IMR-90 (cell line): ENCODE measurements at regions not wholly inside any gene's neighbourhood (a gene's known extent, or its start where the extent isn't known, plus 50 kb on each side); places are given as distances from the start of the nearest gene placed in this dataset.

ENCODE experiments used
- ATAC-seq: fragments of 200-7000 bp; cut with Tn5 transposase; 2 replicates; pipeline ENCODE4 v1.9.1; 2020; ENCODE audit warnings: low read depth, mild to moderate bottlenecking, moderate library complexity
- BruUV-seq: library from RNA; stranded (reverse); fragments of 400-500 nt; replicated peaks from 2 replicates; lab custom pipeline; 2021; lab: Mats Ljungman, UMichigan
- CTCF ChIA-PET: fragments of 300-600 bp; formaldehyde crosslinking; extraction: SDS; loops from one replicate; lab custom pipeline; 2021; ENCODE audit warnings: antibody characterized with exemption; lab: Yijun Ruan, JAX
- POLR2A ChIA-PET: fragments of 300-600 bp; sonication (Branson Sonifier 250); formaldehyde crosslinking; loops from one replicate; lab custom pipeline; 2022; ENCODE audit warnings: antibody characterized with exemption; ENCODE audit not compliant: unreplicated experiment; lab: Charles Lee
- DNase-seq: peaks from one replicate; pipeline ENCODE4 v3.0.0; 2013
- H2AFZ ChIP-seq: replicated peaks from 2 replicates; pipeline ENCODE3; 2013; ENCODE audit warnings: low read length, mild to moderate bottlenecking; ENCODE audit not compliant: poor library complexity
- H2AK5ac ChIP-seq: 2 replicates; pipeline ENCODE4 v1.6.1; 2013; ENCODE audit warnings: low read depth, low read length, inconsistent platforms
- H2AK9ac ChIP-seq: replicated peaks from 2 replicates; pipeline ENCODE3; 2013; ENCODE audit warnings: mild to moderate bottlenecking, low read depth, low read length, moderate library complexity; ENCODE audit not compliant: poor library complexity
- H2BK120ac ChIP-seq: 2 replicates; pipeline ENCODE4 v1.6.1; 2013; ENCODE audit warnings: low read depth, low read length, inconsistent platforms
- H2BK15ac ChIP-seq: 3 replicates; pipeline ENCODE4 v1.6.1; 2013; ENCODE audit warnings: low read depth, low read length, inconsistent platforms
- H2BK20ac ChIP-seq: 2 replicates; pipeline ENCODE4 v1.6.1; 2013; ENCODE audit warnings: low read depth, mild to moderate bottlenecking, inconsistent platforms, low read length, moderate library complexity
- H2BK5ac ChIP-seq: 2 replicates; pipeline ENCODE4 v1.6.1; 2013; ENCODE audit warnings: mild to moderate bottlenecking, low read depth, low read length, inconsistent platforms; ENCODE audit not compliant: poor library complexity, severe bottlenecking
- H3K14ac ChIP-seq: replicated peaks from 2 replicates; pipeline ENCODE4 v1.6.1; 2013; ENCODE audit warnings: low read depth, low read length, inconsistent platforms
- H3K18ac ChIP-seq: 2 replicates; pipeline ENCODE4 v1.6.1; 2013; ENCODE audit warnings: low read depth, low read length, control low read depth
- H3K23ac ChIP-seq: 2 replicates; pipeline ENCODE4 v1.6.1; 2013; ENCODE audit warnings: low read depth, low read length, inconsistent platforms
- H3K27ac ChIP-seq: 2 replicates; pipeline ENCODE4 v1.5.1; 2013; ENCODE audit warnings: mild to moderate bottlenecking, control low read depth, low read length; ENCODE audit not compliant: insufficient read depth
- H3K27me3 ChIP-seq: 2 replicates; pipeline ENCODE4 v1.6.1; 2013; ENCODE audit warnings: low read length; ENCODE audit not compliant: control insufficient read depth, insufficient read depth
- H3K36me3 ChIP-seq: 2 replicates; pipeline ENCODE4 v1.6.1; 2013; ENCODE audit warnings: low read length, mixed read lengths; ENCODE audit not compliant: control insufficient read depth, insufficient read depth
- H3K4ac ChIP-seq: 2 replicates; pipeline ENCODE4 v1.6.1; 2013; ENCODE audit warnings: low read depth, low read length, inconsistent platforms
- H3K4me1 ChIP-seq: 2 replicates; pipeline ENCODE4 v1.6.1; 2013; ENCODE audit warnings: low read length, mixed read lengths; ENCODE audit not compliant: control insufficient read depth, insufficient read depth
- H3K4me2 ChIP-seq: 2 replicates; pipeline ENCODE4 v1.6.1; 2013; ENCODE audit warnings: low read depth, mild to moderate bottlenecking, control low read depth, low read length, moderate library complexity
- H3K4me3 ChIP-seq: 2 replicates; pipeline ENCODE4 v1.5.1; 2013; ENCODE audit warnings: low read depth, mild to moderate bottlenecking, control low read depth, low read length, moderate library complexity; ENCODE audit not compliant: insufficient read depth
- H3K56ac ChIP-seq: 2 replicates; pipeline ENCODE4 v1.6.1; 2013; ENCODE audit warnings: low read length, inconsistent platforms; ENCODE audit not compliant: insufficient read depth; ENCODE audit errors: extremely low read depth
- H3K79me1 ChIP-seq, 2 experiments: 2 replicates each; pipeline ENCODE4 v1.6.1; 2013; ENCODE audit warnings: low read length in 2 of 2, inconsistent platforms in 1 of 2, low read depth in 1 of 2
- H3K9ac ChIP-seq: 2 replicates; pipeline ENCODE4 v1.6.1; 2013; ENCODE audit warnings: low read depth, low read length, control low read depth
- H3K9me1 ChIP-seq: 2 replicates; pipeline ENCODE4 v1.6.1; 2013; ENCODE audit warnings: low read length, inconsistent platforms; ENCODE audit not compliant: insufficient read depth
- H3K9me3 ChIP-seq: 2 replicates; pipeline ENCODE4 v1.6.1; 2013; ENCODE audit warnings: low read length; ENCODE audit not compliant: control insufficient read depth, insufficient read depth
- H4K20me1 ChIP-seq: 2 replicates; pipeline ENCODE4 v1.6.1; 2013; ENCODE audit warnings: low read length, inconsistent platforms; ENCODE audit not compliant: insufficient read depth
- H4K5ac ChIP-seq: 2 replicates; pipeline ENCODE4 v1.6.1; 2013; ENCODE audit warnings: mild to moderate bottlenecking, low read depth, low read length, control low read depth
- H4K8ac ChIP-seq, 2 experiments: 2 replicates each; pipeline ENCODE4 v1.6.1; 2013; ENCODE audit warnings: low read depth in 2 of 2, low read length in 2 of 2, control low read depth in 1 of 2, inconsistent platforms in 1 of 2
- H4K91ac ChIP-seq: 2 replicates; pipeline ENCODE4 v1.6.1; 2013; ENCODE audit warnings: low read depth, low read length, inconsistent platforms; ENCODE audit not compliant: insufficient read depth
- BHLHE40 ChIP-seq: fragments of 150-350 bp; IDR thresholded peaks from 2 replicates; pipeline ENCODE4 v1.6.1; 2016; ENCODE audit warnings: mild to moderate bottlenecking, low read depth, low read length
- CHD1 ChIP-seq: IDR thresholded peaks from 2 replicates; pipeline ENCODE4 v1.6.1; 2012; ENCODE audit warnings: low read depth, low read length, improper control_type of control experiment
- FOS ChIP-seq: fragments of 150-350 bp; IDR thresholded peaks from 2 replicates; pipeline ENCODE4 v1.6.1; 2016; ENCODE audit warnings: low read depth, low read length
- MAFK ChIP-seq: IDR thresholded peaks from 2 replicates; pipeline ENCODE4 v1.6.1; 2012; ENCODE audit warnings: low read depth, low read length, improper control_type of control experiment
- MAZ ChIP-seq: IDR thresholded peaks from 2 replicates; pipeline ENCODE4 v1.6.1; 2012; ENCODE audit warnings: low read depth, mild to moderate bottlenecking, low read length, improper control_type of control experiment, moderate library complexity, borderline replicate concordance
- NFE2L2 ChIP-seq: fragments of 150-350 bp; IDR thresholded peaks from 2 replicates; pipeline ENCODE4 v1.6.1; 2016; ENCODE audit warnings: low read depth, mild to moderate bottlenecking, low read length
- RAD21 ChIP-seq: IDR thresholded peaks from 2 replicates; pipeline ENCODE4 v1.6.1; 2012; ENCODE audit warnings: low read length, improper control_type of control experiment
- RCOR1 ChIP-seq: IDR thresholded peaks from 2 replicates; pipeline ENCODE4 v1.6.1; 2012; ENCODE audit warnings: mild to moderate bottlenecking, low read length, improper control_type of control experiment; ENCODE audit not compliant: insufficient replicate concordance
- WGBS, 2 experiments: methylation state at CpG; one replicate each; pipeline versions ENCODE4 v1.1.5 to v1.1.7; 2013; ENCODE audit warnings: missing lambda C conversion rate in 2 of 2; ENCODE audit not compliant: insufficient read length in 1 of 2; ENCODE audit errors: extremely low coverage in 2 of 2; 5-methylcytosine and 5-hydroxymethylcytosine counted together
- dilution Hi-C: fragments of 300-500 bp; cut with HindIII; formaldehyde crosslinking; loops from one replicate; pipeline ENCODE4 v1.14.3; 2018; ENCODE audit warnings: low sequenced_read_pairs; ENCODE audit not compliant: unreplicated experiment
- in situ Hi-C: fragments of 300-500 bp; cut with MboI; formaldehyde crosslinking; loops from 3 replicates; pipeline ENCODE4 v1.14.3; 2019; ENCODE audit warnings: low sequenced_read_pairs, inconsistent platforms, mixed read lengths
- intact Hi-C: fragments of 100-400 bp; cut with micrococcal nuclease; formaldehyde crosslinking; loops from 2 replicates; pipeline ENCODE4 v1.10.0; 2022
- TF ChIP-seq, protein P1 (sequence below): fragments of 150-350 bp; IDR thresholded peaks from 2 replicates; pipeline ENCODE4 v1.6.1; 2016; ENCODE audit warnings: low read depth, mild to moderate bottlenecking, low read length, moderate library complexity, borderline replicate concordance

DNA sequence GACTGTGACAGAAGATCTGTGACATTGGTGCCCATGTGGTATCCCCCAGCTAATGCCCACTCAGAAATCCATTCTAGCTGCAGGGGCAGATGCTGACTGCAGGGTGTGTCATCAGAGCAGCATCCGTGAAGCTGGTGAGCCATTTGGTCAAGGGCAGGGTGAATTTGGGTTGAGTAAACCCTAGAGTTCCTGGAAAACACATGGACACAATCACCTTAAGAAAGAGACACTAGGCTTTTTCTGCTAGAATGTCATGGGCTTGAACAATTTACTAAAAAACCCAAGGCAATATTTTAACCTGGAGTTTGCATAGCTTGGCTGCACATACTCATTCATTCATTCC lies 100.0 kb downstream of the ADAMTS15 start:
- H3K14ac ChIP-seq, result no peak overlapping the region
- H3K27ac ChIP-seq, result no peak overlapping the region
- no peak overlapping the region for H2BK5ac ChIP-seq
- no peak overlapping the region for H2BK20ac ChIP-seq
- no peak overlapping the region for H3K56ac ChIP-seq
- H4K8ac ChIP-seq, result no peak overlapping the region
- no peak overlapping the region for H3K4me3 ChIP-seq
- no peaks in the 10 kb centered on the region; the same call in 1 of the 2 replicates for H3K27me3 ChIP-seq
- H2AK9ac ChIP-seq, result no peak overlapping the region
- peak; percentile 18 for DNase-seq
- peak; percentile 36; the same call in 1 of the 2 replicates for ATAC-seq
- BruUV-seq, result no TSS peak
- no peaks in the 10 kb centered on the region for H3K79me1 ChIP-seq
- TF ChIP-seq BHLHE40 (no peak), RAD21 (no peak), CHD1 (no peak), MAFK (no peak), NFE2L2 (no peak), FOS (no peak), RCOR1 (no peak), MAZ (no peak)
- TF ChIP-seq, protein P1, sequence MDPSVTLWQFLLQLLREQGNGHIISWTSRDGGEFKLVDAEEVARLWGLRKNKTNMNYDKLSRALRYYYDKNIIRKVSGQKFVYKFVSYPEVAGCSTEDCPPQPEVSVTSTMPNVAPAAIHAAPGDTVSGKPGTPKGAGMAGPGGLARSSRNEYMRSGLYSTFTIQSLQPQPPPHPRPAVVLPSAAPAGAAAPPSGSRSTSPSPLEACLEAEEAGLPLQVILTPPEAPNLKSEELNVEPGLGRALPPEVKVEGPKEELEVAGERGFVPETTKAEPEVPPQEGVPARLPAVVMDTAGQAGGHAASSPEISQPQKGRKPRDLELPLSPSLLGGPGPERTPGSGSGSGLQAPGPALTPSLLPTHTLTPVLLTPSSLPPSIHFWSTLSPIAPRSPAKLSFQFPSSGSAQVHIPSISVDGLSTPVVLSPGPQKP, result no peak
- no peak overlapping the region for H2BK15ac ChIP-seq
- no peak overlapping the region for H4K5ac ChIP-seq
- WGBS, 2 experiments, result no CpG with 5 or more reads among the region's 1 CpG
- no peaks in the 10 kb centered on the region for H3K36me3 ChIP-seq
- H4K91ac ChIP-seq, result no peak overlapping the region
- H3K9me3 ChIP-seq, result no peaks in the 10 kb centered on the region
- no peaks in the 10 kb centered on the region for H4K20me1 ChIP-seq
- dilution Hi-C loops, result no loop called here
- H3K23ac ChIP-seq, result no peak overlapping the region
- H3K9ac ChIP-seq, result no peak overlapping the region
- H2AK5ac ChIP-seq, result no peak overlapping the region
- H3K9me1 ChIP-seq, result no peaks in the 10 kb centered on the region
- ChIA-PET POLR2A (no interaction called here), CTCF (interaction anchor here (0.8 kb wide), 1 partner anchor 314 kb away, joined by 4 read pairs; no protein-coding TSS in a partner anchor)
- no peak overlapping the region for H2AFZ ChIP-seq
- no peak overlapping the region for H3K18ac ChIP-seq
- in situ Hi-C loops, result no loop called here
- intact Hi-C loops, result no loop called here
- peaks cover 11% of the 10 kb centered on the region for H3K4me1 ChIP-seq
- H2BK120ac ChIP-seq, result no peak overlapping the region
- H3K4me2 ChIP-seq, result no peak overlapping the region
- no peak overlapping the region for H3K4ac ChIP-seq
